HT1080 (cell line): ENCODE measurements at regions not wholly inside any gene's neighbourhood (a gene's known extent, or its start where the extent isn't known, plus 50 kb on each side); places are given as distances from the start of the nearest gene placed in this dataset.
A peak's percentile ranks its signal among the peaks of the same experiment; 100 is the strongest.

Source experiments
- DNase-seq: peaks from one replicate; pipeline ENCODE4 v3.0.0-alpha.2; 2015; ENCODE audit warnings: low read depth

DNA sequence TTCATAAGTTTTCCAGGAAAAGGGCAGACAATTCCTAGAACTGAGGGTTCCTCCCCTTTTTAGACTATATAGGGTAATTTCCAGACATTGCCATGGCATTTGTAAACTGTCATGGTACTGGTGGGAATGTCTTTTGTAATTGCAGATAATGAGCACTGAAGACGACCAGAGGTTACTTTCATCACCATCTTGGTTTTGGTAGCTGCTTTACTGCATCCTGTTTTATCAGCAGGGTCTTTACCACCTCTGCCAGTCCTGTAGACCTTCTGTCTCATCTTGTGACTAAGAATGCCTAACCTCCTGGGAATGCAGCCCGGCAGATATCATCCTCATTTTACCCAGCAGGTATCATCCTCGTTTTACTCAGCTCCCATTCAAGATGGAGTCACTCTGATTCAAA, 583.9 kb upstream of the KLHL29 start:
- peak; percentile 41 for DNase-seq

DNA sequence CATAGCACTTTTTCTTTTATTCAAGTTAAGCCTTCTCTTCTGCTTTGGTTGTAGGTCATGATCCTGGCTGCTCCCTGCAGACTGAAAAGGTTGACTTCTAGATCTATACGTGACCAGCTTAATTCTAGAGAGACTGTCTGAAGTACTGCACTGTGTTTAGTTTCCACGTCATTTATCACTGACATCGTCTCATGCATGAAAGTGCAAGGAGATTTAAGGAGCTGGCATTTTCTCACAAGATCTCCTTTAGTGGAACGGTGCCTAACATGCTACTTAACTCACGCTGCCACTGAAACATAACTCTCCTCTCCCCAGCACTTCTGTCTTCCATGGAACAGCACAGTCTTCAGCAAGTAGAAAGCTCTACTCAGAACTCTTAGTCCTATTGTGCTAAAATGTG, 583.0 kb upstream of the KLHL29 start:
- DNase-seq: no peak

DNA sequence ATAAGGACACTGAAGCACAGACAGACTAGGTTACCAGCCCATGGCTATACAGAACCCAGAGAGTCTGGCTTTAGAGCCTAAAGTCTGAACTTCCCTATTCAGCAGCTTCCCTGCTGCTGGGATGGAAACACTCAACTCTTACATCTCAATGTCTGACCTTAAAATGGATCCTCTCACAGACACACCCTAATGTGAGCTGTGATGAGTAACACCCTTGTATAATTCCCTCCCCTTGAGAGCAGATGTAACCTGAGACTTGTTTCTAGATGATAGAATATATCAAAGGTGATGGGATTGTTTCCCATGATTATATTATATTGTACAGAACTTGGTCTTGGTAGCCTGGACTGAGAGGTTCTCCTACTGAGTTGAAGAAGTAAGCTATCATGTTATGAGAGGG, 577.1 kb upstream of the KLHL29 start:
- peak; percentile 53 for DNase-seq

DNA sequence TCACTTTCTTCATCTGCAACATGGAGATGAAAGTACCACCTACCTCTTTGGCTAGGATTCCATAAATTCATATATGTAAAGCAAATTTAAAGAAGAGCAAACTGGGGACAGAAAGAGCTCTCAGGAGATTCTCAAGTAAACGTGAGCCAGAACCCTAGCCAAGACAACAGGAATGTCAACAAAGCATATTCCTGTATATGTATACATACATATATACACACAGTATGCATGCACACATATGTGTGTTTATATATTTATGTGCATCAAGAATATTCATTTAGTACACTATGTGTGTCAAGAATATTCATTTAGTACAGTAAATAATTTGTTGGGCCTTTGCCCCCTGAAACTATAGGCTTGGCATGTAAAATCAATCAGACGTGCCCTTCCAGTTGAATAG, 574.4 kb upstream of the KLHL29 start:
- no peak for DNase-seq

DNA sequence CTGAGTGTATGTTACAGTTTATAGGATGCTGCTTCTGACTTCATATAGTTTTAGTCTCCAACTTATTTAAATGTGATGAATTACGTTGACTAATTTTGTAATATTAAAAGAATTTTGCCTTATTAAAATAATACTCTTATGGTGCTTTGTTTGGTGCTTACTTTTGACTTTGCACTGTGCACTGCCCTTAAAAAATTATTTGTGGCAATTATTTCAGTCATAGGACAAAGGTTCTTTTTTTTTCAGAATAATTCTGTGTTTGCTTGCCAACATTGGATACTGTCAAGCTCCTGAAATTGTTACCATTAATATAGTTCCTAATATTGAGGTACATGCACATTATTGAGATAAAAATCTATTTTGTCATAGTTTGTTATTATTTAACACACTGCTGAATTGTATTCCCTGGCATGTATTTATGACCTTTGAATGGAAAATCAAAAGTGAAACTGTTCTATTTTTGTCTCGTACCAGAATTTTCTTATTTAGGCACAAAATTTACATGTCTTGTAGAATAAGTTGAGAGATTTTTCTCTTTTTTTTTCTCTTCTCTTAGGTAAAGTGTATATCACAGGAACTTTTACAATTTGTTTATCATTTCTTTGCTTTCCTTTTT, 572.8 kb upstream of the KLHL29 start:
- DNase-seq: no peak

DNA sequence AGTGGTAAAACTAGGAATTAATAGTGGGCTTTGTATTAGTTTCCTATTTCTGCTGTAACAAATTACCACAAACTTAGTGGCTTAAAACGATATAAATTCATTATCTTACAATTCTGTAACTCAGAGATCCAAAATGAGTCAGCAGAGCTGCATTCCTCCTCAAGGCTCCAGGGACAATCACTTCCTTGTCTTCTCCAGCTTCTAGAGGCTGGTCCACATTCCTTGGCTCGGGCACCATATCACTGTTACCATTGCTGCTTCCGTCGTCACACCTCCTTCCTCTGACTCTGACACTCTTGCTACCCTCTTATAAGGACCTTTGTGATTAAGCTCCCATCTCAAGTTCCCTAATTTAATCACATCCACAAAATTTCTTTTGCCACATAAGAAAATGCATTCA, 567.8 kb upstream of the KLHL29 start:
- DNase-seq: peak; percentile 95

DNA sequence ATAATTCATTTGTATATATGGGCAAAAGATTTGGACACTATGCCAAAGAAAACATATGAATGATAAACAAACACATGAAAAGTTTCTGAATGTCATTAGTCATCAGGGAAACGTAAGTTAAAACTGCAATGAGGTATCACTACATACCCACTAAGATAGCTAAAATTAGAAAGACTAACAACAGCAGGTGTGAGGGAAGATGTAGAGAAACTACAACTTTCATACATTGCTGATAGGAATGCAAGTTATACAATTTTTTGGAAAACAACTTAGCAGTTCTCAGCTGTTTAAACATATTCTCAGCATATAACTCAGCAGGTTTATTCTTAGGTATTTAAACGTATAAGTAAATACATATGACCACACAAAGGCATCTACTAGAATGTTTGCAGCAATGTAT, 563.5 kb upstream of the KLHL29 start:
- no peak for DNase-seq

DNA sequence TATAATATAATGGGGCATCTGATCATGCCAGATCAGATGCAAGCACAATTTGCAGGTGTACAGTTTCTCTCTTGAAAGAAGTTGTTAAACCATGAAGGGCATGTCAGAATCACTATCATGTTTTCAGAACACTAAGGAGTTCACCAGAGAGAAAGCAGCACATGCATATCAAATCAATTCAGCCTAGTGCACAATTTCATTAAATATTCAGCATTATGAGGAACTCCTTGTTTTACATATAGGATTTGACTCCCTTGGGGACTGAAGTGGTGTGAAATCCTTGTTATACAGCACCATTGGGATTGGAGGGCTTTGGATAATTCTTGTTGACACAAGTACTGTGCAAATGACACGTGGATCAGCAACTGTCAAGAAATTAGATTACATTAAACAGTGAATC, 562.1 kb upstream of the KLHL29 start:
- DNase-seq: no peak

DNA sequence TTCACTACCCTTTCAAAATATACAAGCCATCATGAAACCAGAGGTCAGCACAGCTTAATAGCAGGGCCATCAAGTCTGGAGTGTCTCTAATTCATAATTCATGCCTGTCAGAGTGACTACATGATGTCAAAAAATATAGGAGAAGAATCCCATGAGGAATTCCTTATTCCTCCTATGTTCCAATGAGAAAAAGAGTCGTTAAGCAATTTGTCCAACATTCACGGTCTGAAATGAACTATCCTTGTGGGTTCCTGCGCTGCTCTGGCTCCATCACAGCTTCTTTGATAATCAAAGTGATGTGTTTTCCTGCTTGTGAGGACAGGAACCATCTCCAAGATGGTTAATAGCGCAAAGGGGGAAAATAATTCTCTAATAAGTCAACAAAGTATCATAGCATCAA, 560.4 kb upstream of the KLHL29 start:
- DNase-seq: no peak

DNA sequence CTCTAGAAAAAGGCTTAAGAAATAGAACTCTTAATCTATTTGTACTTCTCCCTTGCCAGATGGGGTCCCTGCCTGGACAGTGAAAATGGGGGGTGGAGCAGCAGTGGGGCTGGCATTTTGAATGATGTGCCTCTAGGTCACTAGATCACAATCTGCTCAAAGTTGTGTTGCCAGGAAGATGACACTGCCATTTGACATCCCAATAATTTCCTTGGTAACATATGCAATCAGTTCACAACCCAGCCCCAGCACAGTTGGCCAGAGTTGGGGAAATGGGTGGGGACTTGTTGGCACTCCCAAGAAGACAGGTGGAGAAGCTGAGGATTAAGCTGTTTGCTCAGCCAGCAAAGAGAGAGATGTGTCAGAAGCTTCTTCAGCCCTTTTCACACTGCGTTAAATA, 558.3 kb upstream of the KLHL29 start:
- no peak for DNase-seq

DNA sequence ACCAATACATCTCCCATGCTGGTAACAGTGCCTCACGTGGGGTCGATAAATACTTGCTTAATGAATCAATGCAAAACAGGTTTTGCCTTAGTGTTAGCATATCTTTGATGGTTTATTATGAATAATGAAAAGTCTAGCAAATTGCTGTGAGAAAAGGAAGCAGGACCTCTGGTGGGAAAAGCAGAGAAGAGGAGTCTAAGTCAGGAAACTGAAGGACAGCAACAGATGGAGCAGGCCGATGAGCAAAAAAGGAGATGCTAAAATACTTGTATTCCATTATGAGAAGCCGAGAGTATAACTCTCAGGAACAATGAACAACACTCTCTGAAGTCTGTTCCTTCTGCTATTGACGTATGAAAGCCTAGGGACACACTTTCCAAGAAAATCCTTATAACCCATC, 555.2 kb upstream of the KLHL29 start:
- no peak for DNase-seq

DNA sequence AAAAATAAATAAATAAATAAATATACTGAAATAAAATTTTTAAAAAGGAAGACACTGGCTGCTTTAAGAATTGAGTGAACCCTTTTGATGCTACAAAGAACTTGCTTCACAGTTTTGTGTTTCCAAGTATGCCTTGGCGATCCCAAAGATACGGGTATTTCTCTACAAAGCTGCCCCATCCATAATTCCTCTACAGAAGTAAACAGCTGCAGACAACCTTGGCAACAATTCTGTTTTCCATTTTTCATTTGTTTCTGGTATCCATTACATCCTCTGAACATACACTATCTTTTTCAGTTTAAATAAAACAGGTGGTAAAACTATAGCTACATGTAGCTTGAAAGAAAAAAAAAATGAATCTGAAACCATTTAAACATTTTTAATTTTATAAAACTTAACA, 552.8 kb upstream of the KLHL29 start:
- DNase-seq: no peak

DNA sequence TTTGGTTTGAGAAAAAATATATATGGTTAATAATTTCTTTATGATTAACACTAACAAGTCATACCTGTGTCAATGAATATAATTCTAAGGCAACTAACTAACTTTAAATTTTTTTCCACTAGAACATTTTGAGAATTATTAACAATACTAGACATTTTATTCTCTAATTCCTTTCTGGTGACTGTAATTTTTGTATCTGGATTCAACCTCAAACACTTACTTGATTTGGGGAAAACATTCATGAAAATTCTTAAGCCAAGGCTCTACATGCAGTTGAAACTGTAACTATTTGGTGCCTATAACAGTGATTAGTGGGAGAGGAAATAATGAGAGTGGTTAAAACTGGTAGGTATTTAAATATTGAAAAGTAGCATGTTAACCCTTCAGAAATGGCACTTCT, 546.5 kb upstream of the KLHL29 start:
- DNase-seq: no peak

DNA sequence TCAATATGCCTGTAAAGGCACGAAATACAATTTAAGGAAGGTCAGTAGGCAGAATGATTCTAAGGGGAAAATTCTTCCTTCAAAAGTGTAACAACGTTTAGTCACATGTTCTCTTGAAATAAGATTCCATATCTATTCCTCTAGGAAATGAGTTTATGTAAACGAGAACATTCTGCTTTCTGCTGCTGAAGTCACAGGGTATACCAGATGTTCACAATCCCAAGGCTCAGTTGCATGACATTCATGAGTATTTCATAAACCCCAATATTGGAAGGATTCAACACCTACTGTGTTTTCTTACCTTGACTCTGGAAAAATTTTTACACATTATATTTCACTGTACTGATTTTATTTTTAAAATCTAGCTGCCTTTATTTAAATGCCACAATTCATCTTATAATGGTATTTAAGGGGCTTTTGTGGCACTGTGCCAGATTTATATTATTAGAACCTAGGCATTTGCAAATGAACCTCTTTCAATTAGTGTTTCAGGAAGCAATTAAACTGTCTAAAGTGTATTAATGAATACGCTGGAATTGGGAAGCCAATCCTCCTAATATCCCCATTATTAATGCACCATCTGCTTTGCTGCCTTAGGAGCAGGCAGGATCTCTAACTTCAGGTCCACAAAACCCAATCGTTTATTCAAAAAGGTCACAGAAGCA, 542.6 kb upstream of the KLHL29 start:
- DNase-seq: no peak

DNA sequence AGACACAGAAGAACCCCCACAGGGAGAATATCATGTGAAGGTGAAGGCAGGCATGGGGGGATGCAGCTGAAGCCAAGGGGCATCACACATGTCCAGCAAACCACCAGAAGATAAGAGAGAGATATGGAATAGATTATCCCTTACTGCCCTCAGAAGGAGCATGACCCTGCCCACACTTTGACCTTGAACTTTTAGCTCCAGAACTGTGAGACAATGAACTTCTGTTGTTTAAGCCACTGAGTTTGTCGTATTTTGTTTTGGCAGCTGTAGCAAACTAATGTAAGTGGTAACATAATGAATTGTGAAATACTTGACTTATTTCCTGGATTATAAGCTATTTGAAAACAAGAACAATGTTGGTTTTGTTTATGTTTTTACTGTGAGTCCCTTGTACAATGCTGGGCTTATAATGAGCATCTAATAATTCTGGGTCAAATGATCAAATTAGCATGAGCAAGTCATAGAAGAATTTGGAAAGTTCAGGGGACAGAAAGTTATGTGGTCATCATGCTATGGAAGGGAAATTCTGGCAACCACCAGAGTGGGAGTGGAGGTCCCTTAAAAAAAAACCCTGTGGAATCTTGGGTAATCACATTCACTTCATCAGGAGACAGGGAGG, 541.0 kb upstream of the KLHL29 start:
- DNase-seq: no peak

DNA sequence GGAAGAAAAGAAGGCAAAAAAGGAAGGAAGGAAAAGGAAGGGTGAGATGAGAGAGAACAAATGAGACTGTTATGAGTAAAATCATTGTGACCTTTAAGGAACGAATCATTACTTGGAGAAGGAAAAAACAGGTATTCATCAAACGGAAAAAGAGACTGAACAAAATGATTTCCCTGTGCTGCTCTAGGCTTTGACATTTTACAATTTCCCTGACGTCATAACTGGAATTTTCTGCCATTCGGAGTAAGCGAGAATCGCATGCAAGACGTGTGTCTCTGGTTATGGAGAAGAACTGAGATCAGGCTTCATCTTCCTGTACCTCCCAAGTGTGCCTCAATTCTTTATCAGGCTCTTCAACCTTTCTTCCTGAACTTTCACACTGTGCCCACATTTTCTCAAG, 534.7 kb upstream of the KLHL29 start:
- DNase-seq: no peak

DNA sequence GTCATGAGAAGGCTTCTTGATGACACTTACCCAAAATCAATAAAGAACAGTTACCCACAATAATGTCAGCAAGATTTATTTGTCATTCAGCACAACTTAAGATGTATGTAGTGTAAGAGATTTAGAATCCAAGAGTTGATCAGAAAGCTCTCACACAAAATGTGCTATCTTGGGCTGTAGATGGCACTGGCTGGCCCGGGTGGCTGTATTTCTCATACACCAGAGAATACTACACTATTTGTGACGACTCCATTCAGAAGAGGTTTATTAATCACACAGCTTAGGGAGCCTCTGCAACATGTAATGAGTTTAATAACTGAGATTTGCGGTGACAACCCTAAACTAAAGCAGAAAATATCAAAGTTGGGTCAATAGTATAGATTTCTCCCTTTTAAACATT, 530.4 kb upstream of the KLHL29 start:
- DNase-seq: no peak

DNA sequence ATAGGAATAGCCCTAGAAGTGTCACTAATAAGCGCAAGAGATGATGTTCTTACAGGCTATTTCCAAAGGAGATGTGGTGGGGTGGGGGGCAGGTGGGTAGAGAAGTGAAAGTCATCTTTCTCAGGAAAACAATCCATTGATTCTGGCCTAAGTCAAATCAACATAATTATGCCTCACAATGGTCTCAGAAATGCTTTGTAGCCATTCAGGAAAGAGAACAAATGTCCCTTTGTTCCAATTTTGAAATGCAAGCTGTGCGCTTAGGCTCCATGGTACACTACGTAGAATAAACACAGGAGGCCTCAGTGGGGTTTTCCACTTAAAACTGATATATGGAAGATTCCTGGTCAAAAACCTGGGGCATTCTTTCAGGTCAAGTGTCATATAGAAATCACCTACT, 529.9 kb upstream of the KLHL29 start:
- DNase-seq: no peak

DNA sequence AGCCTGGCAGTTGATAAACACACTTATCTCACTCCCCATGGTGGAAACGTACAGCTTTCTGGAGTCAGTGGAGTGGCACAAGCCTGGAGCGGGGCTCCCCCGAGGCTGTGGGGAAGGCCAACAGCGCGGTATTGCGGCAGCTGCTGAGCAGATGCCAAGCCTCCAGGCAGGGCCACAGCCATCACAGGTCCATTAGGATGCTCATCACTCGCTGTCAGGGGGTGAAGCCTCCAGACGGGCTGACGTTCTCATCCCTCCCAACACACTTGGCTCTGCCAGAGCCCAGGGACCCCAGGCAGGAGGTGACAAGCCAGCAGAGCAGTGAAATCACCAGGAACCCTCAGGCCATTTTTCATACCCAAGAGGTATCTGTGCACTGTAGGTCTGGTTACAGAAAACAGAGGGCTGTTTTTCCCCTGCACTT, 529.2 kb upstream of the KLHL29 start:
- no peak for DNase-seq

DNA sequence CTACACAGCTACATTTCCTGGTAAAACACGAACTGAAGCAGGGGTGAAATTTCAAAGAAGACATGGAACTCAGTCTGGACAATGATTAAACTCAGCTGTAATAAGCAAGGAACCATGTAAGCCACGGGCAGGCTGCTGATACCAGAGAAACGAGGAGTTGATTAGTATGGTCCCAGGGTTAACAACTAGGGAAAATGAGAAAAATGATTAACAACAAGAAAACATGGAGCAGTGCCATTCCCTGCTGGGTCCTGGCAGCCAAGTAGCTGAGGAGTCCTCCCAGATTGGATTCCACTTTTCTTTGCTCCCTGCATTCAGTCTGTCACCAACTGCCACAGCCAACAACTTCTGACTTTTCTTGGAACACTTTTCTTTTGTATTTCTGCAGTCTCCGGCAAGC, 517.0 kb upstream of the KLHL29 start:
- no peak for DNase-seq

DNA sequence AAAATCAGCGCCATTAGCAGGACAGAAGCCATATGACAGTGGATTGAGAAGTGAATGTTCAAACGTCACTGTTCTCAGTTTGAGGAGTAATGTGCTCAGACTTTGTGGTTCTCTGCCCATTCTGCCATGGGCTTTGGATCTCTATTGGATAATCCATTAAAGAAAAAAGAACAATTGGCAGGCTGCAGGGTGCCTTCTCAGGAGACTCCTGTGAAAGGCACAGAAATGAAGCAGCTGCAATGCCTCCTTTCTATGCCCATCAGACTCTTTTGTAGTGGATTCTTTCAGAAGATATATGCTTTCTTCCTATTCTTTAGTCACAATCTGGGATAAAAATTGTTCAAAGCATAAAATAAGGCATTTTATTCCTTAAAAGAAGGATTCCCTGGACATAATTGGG, 506.9 kb upstream of the KLHL29 start:
- no peak for DNase-seq

DNA sequence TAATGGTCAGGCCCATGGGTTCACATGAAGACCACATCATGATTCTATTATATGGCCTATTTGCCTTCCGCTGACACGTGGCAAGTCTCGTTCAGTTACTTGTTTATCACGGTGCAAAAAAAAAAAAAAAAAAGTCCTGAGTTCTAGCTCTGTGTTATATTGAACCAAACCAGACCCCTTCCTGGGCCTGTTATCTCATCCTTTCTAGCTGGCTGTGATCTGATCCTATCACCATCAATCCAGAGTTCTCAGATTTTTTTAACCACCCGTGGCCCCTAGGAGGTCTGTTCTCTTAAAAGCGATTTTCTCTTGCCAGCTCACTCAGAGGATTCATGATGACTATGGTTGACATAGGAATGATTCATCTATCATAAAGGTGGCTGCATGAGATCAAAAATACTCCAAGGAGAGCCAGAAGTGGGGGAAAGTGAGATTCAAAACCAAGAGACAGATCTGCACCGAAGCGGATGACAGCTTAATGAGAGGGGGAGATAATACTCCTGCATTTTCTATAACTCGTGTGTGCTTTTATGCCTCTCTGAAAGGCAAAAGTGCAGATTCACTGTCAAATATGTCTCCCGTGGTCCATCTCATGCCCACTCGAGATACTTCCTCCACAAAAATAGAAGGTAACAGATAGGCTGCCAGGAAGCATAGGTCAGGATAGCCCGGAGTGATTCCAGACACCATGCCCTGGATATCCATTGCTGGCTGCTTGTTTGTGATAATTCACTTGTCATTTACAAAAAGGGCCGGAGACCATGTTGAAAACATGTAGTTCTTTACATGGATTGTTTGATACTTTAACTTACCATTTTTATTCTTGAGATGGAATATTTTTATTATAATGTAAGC, 505.7 kb upstream of the KLHL29 start:
- peak; percentile 77 for DNase-seq
